GM13977 (cell line): ENCODE measurements at regions not wholly inside any gene's neighbourhood (a gene's known extent, or its start where the extent isn't known, plus 50 kb on each side); places are given as distances from the start of the nearest gene placed in this dataset.

Experiments
- DNase-seq: peaks from one replicate; pipeline ENCODE4 v3.0.0; 2012; ENCODE audit warnings: low spot score
- in situ Hi-C: fragments of 300-500 bp; cut with MboI; formaldehyde crosslinking; loops from one replicate; pipeline ENCODE4 v1.12.0; 2022; ENCODE audit warnings: low sequenced_read_pairs, low pct_unique_long_range_greater_than_20kb, mixed read lengths, inconsistent platforms; ENCODE audit not compliant: unreplicated experiment
- TF ChIP-seq, protein P1 (sequence below): IDR thresholded peaks from 2 replicates; pipeline ENCODE4 v1.5.1; 2012; ENCODE audit warnings: mild to moderate bottlenecking, control low read depth; ENCODE audit not compliant: insufficient read depth; ENCODE audit errors: extremely low read depth, missing control alignments

DNA sequence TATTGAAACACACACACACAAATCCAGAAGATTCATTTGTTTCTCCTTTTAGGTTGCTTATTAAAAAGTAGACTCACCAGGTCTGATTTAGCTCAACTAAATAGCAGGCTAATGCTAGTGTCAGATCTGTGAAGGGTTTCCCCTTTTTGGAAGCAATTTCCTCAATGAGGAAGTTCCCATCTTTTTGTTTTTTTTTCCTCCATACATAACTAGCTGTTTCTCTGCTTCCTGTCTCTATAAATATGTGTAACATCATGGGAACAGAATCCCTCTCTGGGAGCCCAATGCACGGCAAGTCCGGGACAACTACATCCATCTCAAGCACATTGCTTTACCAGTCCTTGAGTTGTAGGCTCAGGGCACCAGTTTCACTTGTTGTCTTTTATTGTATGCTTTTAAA is 1421.1 kb downstream of the PLA2G4A start:
- DNase-seq: no peak

DNA sequence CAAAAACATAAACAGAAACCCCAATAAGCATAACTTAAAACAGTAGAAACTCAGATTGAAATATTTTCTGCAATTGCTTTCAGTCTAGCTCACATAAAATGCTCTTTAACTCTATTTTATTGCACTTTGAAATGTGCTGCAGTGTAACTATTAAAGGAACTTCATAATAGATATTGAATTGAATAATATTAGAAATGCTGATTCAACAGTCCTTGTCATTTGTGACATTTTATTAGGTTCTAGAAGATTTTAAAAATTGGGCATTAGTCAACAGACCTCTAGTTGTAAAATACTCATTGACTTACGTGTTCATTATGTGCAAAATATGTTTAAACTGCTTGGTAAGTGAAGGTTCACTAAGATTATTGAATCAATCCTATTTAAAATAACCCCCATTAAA is 1422.3 kb downstream of the PLA2G4A start:
- no peak for DNase-seq
- TF ChIP-seq, protein P1, sequence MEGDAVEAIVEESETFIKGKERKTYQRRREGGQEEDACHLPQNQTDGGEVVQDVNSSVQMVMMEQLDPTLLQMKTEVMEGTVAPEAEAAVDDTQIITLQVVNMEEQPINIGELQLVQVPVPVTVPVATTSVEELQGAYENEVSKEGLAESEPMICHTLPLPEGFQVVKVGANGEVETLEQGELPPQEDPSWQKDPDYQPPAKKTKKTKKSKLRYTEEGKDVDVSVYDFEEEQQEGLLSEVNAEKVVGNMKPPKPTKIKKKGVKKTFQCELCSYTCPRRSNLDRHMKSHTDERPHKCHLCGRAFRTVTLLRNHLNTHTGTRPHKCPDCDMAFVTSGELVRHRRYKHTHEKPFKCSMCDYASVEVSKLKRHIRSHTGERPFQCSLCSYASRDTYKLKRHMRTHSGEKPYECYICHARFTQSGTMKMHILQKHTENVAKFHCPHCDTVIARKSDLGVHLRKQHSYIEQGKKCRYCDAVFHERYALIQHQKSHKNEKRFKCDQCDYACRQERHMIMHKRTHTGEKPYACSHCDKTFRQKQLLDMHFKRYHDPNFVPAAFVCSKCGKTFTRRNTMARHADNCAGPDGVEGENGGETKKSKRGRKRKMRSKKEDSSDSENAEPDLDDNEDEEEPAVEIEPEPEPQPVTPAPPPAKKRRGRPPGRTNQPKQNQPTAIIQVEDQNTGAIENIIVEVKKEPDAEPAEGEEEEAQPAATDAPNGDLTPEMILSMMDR: no peak
- in situ Hi-C loops: no loop called here

More for the DNA sequence above, 1421.1 kb downstream of the PLA2G4A start:
- TF ChIP-seq, protein P1: no peak
- in situ Hi-C loops: no loop called here

DNA sequence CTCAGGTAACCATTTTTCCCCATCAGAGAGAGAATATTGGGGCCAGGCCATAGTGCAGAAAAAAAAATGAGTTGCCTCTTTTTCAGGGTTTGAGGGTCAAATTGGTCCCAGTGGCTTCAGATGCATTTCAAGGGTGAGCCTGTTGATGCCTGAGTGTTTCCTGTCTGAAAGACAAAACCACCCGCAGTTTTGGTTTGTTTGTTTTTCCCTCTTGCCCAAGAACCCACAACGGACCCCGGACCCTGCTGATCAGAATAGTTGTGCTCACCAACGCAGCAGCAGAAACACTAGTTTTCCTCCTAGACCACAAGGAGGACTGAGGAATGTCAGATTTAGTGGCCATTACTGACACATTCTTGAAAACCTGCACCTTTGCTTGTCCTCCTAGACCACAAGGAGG is 1433.1 kb downstream of the PLA2G4A start:
- in situ Hi-C loops: no loop called here
- DNase-seq: no peak
- TF ChIP-seq, protein P1: no peak

DNA sequence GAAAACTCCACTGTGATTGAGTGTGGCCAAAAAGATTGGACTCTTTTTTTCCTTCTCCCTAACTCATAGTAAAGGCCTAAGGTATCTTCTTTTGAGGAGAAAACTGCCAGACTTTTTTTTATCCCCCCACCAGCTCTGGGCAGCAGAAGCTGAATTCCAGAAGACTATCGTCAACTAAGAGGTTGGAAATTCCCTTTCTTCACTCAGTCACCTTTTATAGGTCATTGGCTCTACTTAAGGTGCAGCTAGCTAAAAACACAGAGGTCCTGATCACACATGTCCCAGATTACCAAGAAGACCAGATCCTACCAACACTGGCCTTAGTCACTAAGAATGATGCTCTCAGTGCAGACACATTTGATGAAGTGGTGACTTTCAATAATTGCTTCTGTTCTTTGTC is 1441.2 kb downstream of the PLA2G4A start:
- in situ Hi-C loops: no loop called here
- TF ChIP-seq, protein P1: no peak
- DNase-seq: no peak

DNA sequence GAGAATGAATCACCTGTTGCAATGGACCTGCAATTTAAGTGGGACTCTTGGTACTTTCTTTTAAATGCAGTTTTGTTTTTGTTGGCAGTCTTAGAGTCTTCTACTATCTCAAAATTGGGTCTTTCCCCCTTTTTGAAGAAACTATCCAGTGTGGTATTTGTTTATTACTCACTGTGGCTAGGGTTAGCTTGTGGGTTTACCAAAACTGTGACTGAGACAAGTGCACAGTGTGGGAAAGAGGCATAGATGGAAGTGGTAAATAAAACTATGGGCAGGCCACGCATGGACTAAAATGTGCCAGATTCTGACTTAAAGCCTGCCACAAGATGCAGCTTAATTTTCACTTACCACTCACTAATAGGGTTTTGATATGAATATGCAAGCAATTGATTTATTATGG is 1441.7 kb downstream of the PLA2G4A start:
- in situ Hi-C loops: no loop called here
- TF ChIP-seq, protein P1: no peak
- no peak for DNase-seq

DNA sequence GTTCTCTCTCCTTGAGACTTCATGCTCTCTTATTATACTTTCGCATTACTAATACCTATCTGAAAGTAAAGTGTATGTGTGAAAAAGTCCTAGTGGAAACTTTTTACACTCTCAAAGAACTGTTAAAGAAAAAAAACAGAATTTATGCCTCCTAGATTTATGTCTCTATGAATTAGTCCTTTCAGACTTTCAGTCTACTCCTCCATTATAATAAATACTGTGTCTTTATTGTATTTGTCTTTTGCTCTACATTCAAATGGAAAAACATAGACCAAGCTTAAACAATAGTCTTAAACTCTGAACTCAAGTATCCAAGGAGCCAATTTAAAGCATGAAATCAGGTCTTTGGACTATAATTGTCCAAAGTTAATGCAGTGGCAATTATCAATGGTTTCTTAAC is 1449.0 kb downstream of the PLA2G4A start:
- TF ChIP-seq, protein P1: no peak
- no peak for DNase-seq
- in situ Hi-C loops: no loop called here

DNA sequence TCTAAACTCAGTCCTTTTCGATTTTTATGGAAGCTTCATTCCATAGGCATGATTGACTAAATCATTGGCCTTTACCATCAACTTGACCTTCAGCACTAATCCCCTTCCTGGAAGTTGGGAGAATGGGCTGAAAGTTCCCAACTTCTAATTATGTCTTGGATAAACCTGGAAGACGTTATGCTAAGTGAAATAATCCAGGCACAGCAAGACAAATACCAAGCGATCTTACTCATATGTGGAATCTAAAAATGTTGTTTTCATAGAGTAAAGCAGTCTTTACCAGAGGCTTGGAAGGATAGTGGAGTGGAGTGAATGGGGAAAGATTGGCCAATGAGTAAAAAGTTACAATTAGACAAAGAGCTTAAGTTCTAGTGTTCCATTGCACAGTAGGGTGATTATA is 1453.2 kb downstream of the PLA2G4A start:
- in situ Hi-C loops: no loop called here
- no peak for DNase-seq
- TF ChIP-seq, protein P1: no peak
